ENCODE measurements at regions not wholly inside any gene's neighbourhood (a gene's known extent, or its start where the extent isn't known, plus 50 kb on each side); places are given as distances from the start of the nearest gene placed in this dataset.
"Not testable (repeated sequence)": the region's sequence is repeated elsewhere in the genome, so short reads cannot be mapped to it uniquely, and the experiment has no call there.

DNA sequence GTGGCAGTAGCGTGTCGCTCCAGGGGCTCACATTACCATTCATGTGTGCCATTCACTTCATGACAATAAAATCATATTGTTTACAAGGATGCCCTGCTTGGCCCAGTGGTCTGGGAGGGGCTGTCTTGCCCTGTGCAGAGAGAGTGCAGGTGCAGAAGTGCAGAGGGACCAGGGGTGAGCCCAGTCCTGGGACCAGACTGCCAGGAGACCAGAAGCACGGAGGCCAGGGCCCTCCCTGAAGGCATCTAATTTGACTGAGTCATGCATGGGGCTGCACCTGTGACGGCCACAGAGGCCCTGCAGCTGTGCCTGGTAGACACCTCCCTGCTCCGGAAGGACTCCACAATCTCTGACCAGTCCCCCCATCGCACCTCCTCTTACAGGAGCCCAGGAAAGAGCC is 164.4 kb upstream of the FOXD4L5 start:
- Mint-ChIP-seq H3K4me1 (no peaks in the 10 kb centered on the region), H3K9me3 (peaks cover 50% of the 10 kb centered on the region), H3K27me3 (ENCODE audit: low read depth) (no peaks in the 10 kb centered on the region), H3K4me3 (no peak overlapping the region), H3K27ac (no peak overlapping the region), H3K36me3 (no peaks in the 10 kb centered on the region)
- TF ChIP-seq, protein P1, sequence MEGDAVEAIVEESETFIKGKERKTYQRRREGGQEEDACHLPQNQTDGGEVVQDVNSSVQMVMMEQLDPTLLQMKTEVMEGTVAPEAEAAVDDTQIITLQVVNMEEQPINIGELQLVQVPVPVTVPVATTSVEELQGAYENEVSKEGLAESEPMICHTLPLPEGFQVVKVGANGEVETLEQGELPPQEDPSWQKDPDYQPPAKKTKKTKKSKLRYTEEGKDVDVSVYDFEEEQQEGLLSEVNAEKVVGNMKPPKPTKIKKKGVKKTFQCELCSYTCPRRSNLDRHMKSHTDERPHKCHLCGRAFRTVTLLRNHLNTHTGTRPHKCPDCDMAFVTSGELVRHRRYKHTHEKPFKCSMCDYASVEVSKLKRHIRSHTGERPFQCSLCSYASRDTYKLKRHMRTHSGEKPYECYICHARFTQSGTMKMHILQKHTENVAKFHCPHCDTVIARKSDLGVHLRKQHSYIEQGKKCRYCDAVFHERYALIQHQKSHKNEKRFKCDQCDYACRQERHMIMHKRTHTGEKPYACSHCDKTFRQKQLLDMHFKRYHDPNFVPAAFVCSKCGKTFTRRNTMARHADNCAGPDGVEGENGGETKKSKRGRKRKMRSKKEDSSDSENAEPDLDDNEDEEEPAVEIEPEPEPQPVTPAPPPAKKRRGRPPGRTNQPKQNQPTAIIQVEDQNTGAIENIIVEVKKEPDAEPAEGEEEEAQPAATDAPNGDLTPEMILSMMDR (IDR thresholded peaks at IDR 0.05; ENCODE audit: unreplicated experiment), result no peak
- no peak for DNase-seq (ENCODE audit: low spot score in 2 of 2, unreplicated experiment in 2 of 2)

DNA sequence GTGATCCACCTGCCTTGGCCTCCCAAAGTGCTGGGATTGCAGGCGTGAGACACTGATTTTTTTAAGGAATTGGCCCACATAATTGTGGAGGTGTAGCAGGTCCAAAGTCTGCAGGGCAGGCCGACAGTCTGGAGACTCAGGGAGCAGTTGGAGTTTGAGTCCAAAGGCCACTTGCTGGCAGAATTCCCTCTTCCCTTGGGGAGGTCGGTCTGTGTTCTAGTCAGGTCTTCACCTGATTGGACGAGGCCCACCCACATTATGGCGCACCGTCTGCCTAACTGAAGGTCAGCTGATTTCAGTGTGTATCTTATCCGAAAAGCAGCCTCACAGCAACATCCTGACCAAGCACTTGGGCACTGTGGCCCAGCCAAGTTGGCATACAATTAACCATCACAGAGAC is 162.1 kb upstream of the FOXD4L5 start:
- not testable (repeated sequence) for DNase-seq (ENCODE audit: low spot score in 2 of 2, unreplicated experiment in 2 of 2); H3K36me3 Mint-ChIP-seq; H3K4me3 Mint-ChIP-seq; H3K27me3 Mint-ChIP-seq (ENCODE audit: low read depth); H3K4me1 Mint-ChIP-seq; H3K27ac Mint-ChIP-seq
- peaks cover 43% of the 10 kb centered on the region for H3K9me3 Mint-ChIP-seq

DNA sequence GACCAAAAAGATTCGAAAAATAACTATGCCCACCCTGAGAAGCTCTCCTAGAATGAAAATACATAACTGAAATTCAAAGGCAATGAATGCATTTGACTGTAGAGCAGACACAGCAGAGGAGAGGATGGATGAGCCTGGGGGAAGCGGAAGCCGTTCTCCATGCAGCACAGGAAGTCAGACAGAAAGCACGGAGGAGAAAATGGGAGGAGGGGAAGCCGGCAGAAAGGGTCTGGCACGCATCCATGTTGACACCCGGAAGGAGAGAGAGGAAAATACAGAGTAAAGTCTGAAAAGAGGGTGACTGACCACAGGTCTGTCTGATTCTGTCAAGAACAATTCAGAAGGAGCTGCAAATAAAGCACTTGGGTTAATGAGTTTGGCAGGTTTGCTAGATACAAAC is 161.0 kb upstream of the FOXD4L5 start:
- not testable (repeated sequence) for DNase-seq (ENCODE audit: low spot score in 2 of 2, unreplicated experiment in 2 of 2); H3K4me3 Mint-ChIP-seq; H3K27ac Mint-ChIP-seq; H3K27me3 Mint-ChIP-seq (ENCODE audit: low read depth); H3K36me3 Mint-ChIP-seq; H3K4me1 Mint-ChIP-seq
- H3K9me3 Mint-ChIP-seq, result peaks cover 36% of the 10 kb centered on the region

DNA sequence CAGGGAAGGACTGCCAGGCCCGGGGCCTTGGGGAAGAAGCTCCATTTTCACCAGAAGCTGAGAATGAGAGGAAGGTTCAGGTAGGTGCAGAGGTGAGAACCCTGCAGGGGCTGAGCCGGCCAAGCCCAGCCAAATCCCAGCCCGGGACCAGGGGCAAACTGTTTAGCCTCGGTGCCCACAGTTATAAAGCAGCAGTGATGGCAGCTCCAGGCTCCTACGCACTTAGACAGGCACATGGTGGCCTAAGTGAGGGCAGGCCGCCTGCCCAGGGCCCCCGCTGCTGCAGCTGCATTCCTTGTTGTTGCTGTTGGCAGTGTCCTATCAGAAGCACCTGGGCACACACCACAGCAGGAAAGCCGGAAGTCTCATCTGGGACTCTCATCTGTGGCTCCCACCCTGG is 159.9 kb upstream of the FOXD4L5 start:
- Mint-ChIP-seq H3K27me3 (ENCODE audit: low read depth) (no peaks in the 10 kb centered on the region), H3K4me3 (no peak overlapping the region), H3K27ac (no peak overlapping the region), H3K9me3 (peaks cover 38% of the 10 kb centered on the region), H3K36me3 (no peaks in the 10 kb centered on the region), H3K4me1 (no peaks in the 10 kb centered on the region)
- DNase-seq (ENCODE audit: low spot score in 2 of 2, unreplicated experiment in 2 of 2), result no peak
- TF ChIP-seq, protein P1 (IDR thresholded peaks at IDR 0.05; ENCODE audit: unreplicated experiment), result no peak

DNA sequence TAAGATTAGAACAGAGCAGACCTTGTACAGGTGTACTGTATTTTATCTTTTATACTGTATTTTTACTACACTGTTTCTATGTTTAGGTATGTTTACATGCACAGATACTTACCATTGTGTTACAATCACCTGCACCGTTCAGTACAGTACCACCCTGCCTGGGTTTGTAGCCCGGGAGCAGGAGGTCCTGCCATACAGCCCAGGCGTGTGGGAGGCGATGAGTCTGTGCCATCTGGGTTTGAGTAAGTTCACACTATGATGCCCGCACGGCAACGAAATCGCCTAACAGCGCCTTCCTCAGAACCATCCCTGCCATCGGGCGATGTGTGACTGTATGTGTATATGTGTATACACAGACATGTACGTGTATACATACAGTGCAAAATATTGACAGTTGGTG is 157.1 kb upstream of the FOXD4L5 start:
- DNase-seq (ENCODE audit: low spot score in 2 of 2, unreplicated experiment in 2 of 2); H3K4me1 Mint-ChIP-seq; H3K4me3 Mint-ChIP-seq; H3K36me3 Mint-ChIP-seq; H3K27ac Mint-ChIP-seq; H3K27me3 Mint-ChIP-seq (ENCODE audit: low read depth): not testable (repeated sequence)
- peaks cover 38% of the 10 kb centered on the region for H3K9me3 Mint-ChIP-seq

DNA sequence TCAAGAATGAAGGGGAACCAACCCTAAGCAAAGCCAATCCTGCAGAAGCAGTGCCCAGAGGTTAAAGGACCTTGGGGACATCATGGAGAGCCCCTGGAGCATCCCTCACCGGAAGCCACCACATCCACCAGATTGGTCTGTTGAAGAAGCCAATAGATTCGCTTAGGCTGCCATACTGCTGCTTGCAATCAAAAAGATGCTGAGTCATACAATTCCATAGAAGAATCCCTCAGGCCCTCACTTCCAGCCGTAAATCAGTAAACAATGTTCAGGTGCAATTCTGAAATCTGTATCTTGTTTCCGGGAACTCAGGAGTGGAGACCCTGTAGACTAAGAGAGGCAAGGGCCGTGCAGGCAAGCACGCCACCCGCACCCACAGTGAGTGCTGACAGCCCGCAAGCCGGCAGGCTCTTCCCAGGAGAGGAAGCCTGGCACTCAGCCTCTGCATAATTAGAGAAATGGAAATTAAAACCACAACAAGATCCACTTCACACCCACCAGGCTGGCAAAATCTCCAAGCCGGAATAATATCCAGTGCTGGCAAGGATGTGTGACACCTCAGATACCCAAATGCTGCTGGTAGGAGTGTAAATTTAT is 156.4 kb upstream of the FOXD4L5 start:
- not testable (repeated sequence) for H3K4me1 Mint-ChIP-seq; H3K36me3 Mint-ChIP-seq; H3K27ac Mint-ChIP-seq; H3K27me3 Mint-ChIP-seq (ENCODE audit: low read depth); DNase-seq (ENCODE audit: low spot score in 2 of 2, unreplicated experiment in 2 of 2); H3K4me3 Mint-ChIP-seq
- H3K9me3 Mint-ChIP-seq, result peaks cover 45% of the 10 kb centered on the region

DNA sequence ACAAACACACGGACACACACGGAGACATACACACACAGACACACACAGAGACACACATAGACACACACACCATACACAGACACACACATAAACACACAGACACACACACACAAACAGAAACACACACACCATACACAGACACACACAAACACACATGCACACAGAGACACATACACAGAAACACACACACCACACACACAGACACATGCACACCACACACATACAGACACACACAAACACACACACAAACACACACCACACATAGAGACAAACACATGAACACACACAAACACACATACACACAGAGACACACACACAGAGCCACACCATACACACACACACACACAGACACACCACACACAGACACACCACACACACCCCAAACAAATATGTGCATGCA is 152.7 kb upstream of the FOXD4L5 start:
- Mint-ChIP-seq H3K9me3 (peaks cover 55% of the 10 kb centered on the region), H3K27ac (no peak overlapping the region), H3K4me3 (no peak overlapping the region), H3K27me3 (ENCODE audit: low read depth) (no peaks in the 10 kb centered on the region), H3K36me3 (peaks cover 9% of the 10 kb centered on the region), H3K4me1 (no peaks in the 10 kb centered on the region)
- TF ChIP-seq, protein P1 (IDR thresholded peaks at IDR 0.05; ENCODE audit: unreplicated experiment), result no peak
- no peak for DNase-seq (ENCODE audit: low spot score in 2 of 2, unreplicated experiment in 2 of 2)

DNA sequence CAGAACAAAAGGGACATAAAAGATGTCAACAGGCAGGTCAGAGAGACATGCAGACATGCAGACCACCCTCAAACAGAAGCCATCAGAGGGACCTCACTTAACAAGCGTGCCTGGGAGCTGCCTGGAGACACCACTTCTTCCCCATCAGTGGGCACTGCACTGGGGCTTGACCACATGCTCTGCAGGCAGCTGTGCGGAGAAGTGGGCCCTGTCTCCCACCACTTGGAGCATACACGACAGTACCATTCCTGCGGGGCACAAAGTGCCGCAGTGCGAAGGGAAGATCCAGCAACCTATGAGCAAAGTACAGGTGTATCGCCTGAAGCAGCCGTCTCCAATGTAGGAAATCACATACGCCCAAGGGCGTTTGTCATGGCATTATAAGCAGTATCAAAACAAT is 150.5 kb upstream of the FOXD4L5 start:
- H3K9me3 Mint-ChIP-seq, result peaks cover 57% of the 10 kb centered on the region
- H3K4me1 Mint-ChIP-seq, result no peaks in the 10 kb centered on the region
- H3K4me3 Mint-ChIP-seq, result no peak overlapping the region
- no peak overlapping the region for H3K27ac Mint-ChIP-seq
- TF ChIP-seq, protein P1 (IDR thresholded peaks at IDR 0.05; ENCODE audit: unreplicated experiment), result no peak
- DNase-seq (ENCODE audit: low spot score in 2 of 2, unreplicated experiment in 2 of 2), result no peak
- peaks cover 17% of the 10 kb centered on the region for H3K36me3 Mint-ChIP-seq
- H3K27me3 Mint-ChIP-seq (ENCODE audit: low read depth), result no peaks in the 10 kb centered on the region
